HL-60 (cell line): ENCODE measurements at regions not wholly inside any gene's neighbourhood (a gene's known extent, or its start where the extent isn't known, plus 50 kb on each side); places are given as distances from the start of the nearest gene placed in this dataset.

ENCODE experiments used
- CTCF ChIP-seq: IDR thresholded peaks from one replicate; pipeline ENCODE4 v1.5.1; 2011; ENCODE audit warnings: low read length, control low read depth, inconsistent platforms; ENCODE audit not compliant: insufficient read depth
- GABPA ChIP-seq: IDR thresholded peaks from 2 replicates; pipeline ENCODE4 v1.6.1; 2012; ENCODE audit warnings: low read depth
- POLR2AphosphoS5 ChIP-seq: IDR thresholded peaks from 2 replicates; pipeline ENCODE4 v1.6.1; 2012; ENCODE audit warnings: low read depth
- REST ChIP-seq: IDR thresholded peaks from 2 replicates; pipeline ENCODE4 v1.6.1; 2012; ENCODE audit warnings: low read depth; ENCODE audit not compliant: insufficient replicate concordance

DNA sequence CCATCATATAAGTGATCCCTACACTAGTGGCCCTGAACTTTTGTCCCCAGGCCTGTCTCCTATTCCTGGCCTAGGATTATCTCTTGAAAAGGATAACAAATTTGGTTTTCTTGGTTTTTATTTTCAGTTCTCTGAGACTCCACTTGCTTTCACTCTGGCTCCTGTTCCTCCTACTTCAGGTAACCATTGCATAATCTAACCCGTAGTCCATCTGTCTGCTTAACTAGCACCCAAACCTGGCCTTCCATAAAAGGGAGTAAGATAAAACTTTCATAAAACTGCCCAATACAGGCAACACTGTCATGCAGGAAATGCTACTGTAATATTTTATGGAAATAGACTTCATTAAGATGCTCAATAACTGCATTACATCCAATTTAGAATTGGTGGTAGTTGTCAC, 52.1 kb upstream of the RAP1GDS1 start:
- TF ChIP-seq CTCF: no peak
- TF ChIP-seq POLR2AphosphoS5: no peak
- TF ChIP-seq GABPA: no peak
- TF ChIP-seq REST: no peak
